ENCODE measurements at regions not wholly inside any gene's neighbourhood (a gene's known extent, or its start where the extent isn't known, plus 50 kb on each side); places are given as distances from the start of the nearest gene placed in this dataset.

DNA sequence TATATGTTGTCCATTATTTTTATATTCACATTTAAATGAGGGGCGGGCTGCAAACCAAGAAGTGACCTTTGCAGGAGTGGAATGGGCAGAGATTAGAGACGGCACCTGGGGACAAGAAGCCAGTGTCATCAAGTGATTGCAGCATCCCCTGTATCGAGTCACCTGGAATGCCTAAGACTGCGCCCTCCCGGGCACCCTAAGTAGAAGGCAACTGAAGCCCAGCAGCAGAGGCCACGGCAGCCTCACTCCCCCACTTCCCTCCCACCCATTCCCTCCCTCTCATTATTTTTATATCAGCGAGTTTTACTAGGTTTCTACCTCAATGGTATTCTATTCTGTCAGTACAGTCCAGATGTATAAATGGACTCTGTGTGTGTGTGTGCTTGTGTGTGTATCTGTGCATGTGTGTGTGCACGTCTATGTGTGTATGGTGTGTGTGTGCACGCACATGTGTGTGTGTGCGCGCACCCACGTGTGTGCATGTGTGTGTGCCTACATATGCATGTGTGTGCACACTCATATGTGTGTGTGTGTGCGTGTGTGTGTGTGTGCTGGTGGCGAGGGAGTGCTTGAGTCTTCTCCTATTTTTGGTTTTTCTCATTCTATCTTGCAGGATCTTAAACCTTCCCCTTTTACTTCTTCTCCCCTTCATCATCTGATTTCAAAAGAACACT is 106.8 kb upstream of the SLC66A3 start:
- DNase-seq (ENCODE audit: low spot score) = no peak

- no peak for DNase-seq (ENCODE audit: low spot score)
Observed at GRCh38 chr2:11050565-11050964, 104.7 kb upstream of the SLC66A3 start.

- DNase-seq (ENCODE audit: low spot score) = no peak
Observed at GRCh38 chr2:11051280-11051679, 104.0 kb upstream of the SLC66A3 start.

DNA sequence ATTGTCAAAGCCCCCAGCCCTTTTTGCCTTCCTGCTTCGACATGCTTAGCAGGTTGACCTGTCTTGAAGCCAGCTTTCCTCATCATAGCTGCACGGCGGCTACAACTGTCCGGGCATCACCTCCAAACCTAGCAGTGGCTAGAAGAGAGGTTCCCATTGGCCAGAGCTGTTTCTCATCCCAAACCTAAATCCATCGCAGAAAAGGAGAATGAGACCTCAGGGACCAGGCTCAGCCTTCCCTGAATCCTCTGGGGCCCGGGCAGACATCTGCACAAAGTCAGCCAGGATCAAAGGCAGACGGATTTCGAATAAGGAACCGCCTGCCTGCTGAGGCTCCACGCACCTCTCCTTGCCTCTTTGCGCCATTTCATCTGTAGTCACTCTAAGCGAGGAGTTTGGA is 101.7 kb upstream of the SLC66A3 start:
- no peak for DNase-seq (ENCODE audit: low spot score)

GRCh38 chr2:11054783-11055678 is 100.2 kb upstream of the SLC66A3 start:
- DNase-seq (ENCODE audit: low spot score) = no peak

- DNase-seq (ENCODE audit: low spot score) = no peak
Observed at GRCh38 chr2:11055679-11056215, 99.5 kb upstream of the SLC66A3 start.

GRCh38 chr2:11056614-11057013 is 98.7 kb upstream of the SLC66A3 start:
- peak; percentile 69 for DNase-seq (ENCODE audit: low spot score)

DNA sequence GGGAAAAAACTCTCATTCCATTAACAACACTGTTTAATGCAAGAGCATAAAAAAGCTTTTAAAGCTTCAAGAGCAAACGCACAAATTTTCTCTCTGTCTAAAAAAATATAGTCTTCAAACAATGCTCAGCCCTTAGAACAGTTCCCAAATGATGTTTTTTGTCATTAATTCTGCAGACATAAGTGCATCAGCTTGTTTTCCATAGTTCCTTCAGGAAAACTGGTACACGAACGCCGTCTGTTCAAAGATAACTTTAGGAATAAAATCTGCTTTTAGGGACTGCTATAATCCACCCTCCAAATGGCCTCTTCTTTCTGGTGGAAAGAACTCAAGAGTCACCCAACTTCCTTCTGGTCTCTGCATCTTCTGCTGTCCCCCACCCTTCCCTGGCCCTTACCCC is 98.2 kb upstream of the SLC66A3 start:
- DNase-seq (ENCODE audit: low spot score) = no peak

- DNase-seq (ENCODE audit: low spot score) = no peak
Observed at GRCh38 chr2:11058129-11058528, 97.1 kb upstream of the SLC66A3 start.

GRCh38 chr2:11060376-11061169 is 94.7 kb upstream of the SLC66A3 start:
- DNase-seq (ENCODE audit: low spot score) = no peak

GRCh38 chr2:11065833-11066485 is 89.3 kb upstream of the SLC66A3 start:
- DNase-seq (ENCODE audit: low spot score) = no peak

GRCh38 chr2:11067221-11068078 is 87.8 kb upstream of the SLC66A3 start:
- no peak for DNase-seq (ENCODE audit: low spot score)

DNA sequence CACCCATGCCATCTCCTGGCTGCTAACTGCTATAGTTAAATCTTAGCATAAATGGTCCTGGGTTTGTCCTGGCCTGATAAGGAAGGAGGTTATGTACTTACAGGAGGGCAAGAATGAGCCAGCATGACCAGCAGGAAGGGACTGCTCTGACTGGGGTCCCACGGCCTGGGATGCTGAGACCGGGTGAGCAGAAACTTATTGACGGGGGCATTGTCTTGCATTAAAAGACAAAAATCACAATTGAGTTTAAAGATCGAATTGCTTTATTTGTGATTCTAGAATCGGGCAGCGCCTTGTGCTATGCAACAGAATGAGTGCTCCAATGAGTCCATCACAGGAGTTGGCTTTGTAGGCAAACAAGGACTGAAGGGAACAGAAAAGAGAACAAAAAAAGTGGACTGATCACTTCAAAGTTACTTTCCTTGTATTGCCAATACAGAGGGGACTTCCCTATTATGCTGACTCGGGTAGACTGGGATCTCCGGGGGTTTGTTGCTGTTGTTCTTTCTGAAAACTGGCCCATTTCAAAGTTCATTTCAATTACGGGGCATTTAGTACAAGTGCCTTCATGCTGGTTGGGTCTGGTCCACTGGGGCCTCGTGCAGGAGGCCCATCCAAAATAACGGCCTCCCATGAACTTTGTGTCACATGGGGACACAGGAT is 87.1 kb upstream of the SLC66A3 start:
- no peak for DNase-seq (ENCODE audit: low spot score)

GRCh38 chr2:11068856-11069526 is 86.3 kb upstream of the SLC66A3 start:
- no peak for DNase-seq (ENCODE audit: low spot score)

- DNase-seq (ENCODE audit: low spot score) = no peak
Observed at GRCh38 chr2:11069566-11070185, 85.6 kb upstream of the SLC66A3 start.

GRCh38 chr2:11071211-11071610 is 84.1 kb upstream of the SLC66A3 start:
- no peak for DNase-seq (ENCODE audit: low spot score)

DNA sequence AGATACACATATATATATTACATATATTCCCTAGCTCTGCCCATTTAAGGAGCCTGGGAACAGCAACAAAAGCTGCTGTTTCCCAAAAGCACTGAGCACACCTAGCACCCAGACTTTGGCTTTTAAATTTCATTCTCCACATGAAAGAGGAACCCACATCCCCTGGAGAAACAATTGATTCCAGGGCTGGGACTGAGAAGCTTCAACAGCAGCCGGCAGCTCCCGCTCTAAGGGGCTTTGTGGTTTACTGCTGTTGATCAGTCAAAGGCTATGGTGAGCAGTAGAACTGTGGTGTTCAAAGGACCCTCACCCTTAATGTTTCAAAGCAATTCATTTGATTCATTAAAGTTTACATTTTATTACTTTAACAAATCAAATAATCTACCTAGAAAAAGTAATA is 83.3 kb upstream of the SLC66A3 start:
- DNase-seq (ENCODE audit: low spot score) = no peak

- no peak for DNase-seq (ENCODE audit: low spot score)
Observed at GRCh38 chr2:11072550-11072949, 82.7 kb upstream of the SLC66A3 start.

GRCh38 chr2:11073251-11073650 is 82.0 kb upstream of the SLC66A3 start:
- DNase-seq (ENCODE audit: low spot score) = no peak

Data from COLO829 (cell line).